ENCODE measurements at regions not wholly inside any gene's neighbourhood (a gene's known extent, or its start where the extent isn't known, plus 50 kb on each side); places are given as distances from the start of the nearest gene placed in this dataset.

DNA sequence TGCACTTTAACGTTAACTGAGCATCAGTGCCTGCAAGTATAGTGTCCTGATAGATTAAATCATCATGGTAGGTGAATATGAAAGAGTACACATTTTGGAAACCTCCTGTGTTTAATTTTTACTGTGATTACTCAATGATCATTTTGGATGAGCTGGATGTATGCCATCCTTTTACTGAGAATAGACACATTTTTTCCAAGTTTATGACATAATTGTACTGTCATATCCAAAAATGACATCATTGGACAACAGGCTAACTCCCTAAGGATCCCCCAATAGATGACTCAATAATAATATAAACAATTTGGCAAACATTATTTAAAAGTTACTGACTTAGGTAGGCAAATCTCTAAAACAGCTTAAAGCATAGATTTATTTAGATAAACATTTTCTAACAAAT is 410.8 kb upstream of the REG3G start:
- TF ChIP-seq, protein P1, sequence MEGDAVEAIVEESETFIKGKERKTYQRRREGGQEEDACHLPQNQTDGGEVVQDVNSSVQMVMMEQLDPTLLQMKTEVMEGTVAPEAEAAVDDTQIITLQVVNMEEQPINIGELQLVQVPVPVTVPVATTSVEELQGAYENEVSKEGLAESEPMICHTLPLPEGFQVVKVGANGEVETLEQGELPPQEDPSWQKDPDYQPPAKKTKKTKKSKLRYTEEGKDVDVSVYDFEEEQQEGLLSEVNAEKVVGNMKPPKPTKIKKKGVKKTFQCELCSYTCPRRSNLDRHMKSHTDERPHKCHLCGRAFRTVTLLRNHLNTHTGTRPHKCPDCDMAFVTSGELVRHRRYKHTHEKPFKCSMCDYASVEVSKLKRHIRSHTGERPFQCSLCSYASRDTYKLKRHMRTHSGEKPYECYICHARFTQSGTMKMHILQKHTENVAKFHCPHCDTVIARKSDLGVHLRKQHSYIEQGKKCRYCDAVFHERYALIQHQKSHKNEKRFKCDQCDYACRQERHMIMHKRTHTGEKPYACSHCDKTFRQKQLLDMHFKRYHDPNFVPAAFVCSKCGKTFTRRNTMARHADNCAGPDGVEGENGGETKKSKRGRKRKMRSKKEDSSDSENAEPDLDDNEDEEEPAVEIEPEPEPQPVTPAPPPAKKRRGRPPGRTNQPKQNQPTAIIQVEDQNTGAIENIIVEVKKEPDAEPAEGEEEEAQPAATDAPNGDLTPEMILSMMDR (IDR thresholded peaks at IDR 0.05): no peak
- no peak for TF ChIP-seq POLR2AphosphoS5 (IDR thresholded peaks at IDR 0.05; ENCODE audit: insufficient read depth in 1 of 2, low read depth in 1 of 2)
- no peak for TF ChIP-seq POLR2A (IDR thresholded peaks at IDR 0.05)

Measured in vagina (tissue), 2 donors.